Esophagus squamous epithelium (tissue), 4 donors: ENCODE measurements at regions not wholly inside any gene's neighbourhood (a gene's known extent, or its start where the extent isn't known, plus 50 kb on each side); places are given as distances from the start of the nearest gene placed in this dataset.

Experiments
- CTCF ChIP-seq, 6 experiments: fragments of 450-650 bp in 4 of 6; fragments of 200-600 bp in 2 of 6; sonication (generic) in 2 of 6; IDR thresholded peaks; one replicate each; pipeline ENCODE4 v1.5.1; 2016 to 2019; ENCODE audit warnings: antibody characterized with exemption in 6 of 6, mild to moderate bottlenecking in 4 of 6, moderate library complexity in 4 of 6
- POLR2A ChIP-seq, 4 donors: fragments of 450-650 bp; IDR thresholded peaks; one replicate each; pipeline ENCODE4 v1.6.1; 2017; ENCODE audit warnings: antibody characterized with exemption in 4 of 4, mild to moderate bottlenecking in 4 of 4, moderate library complexity in 3 of 4

- TF ChIP-seq POLR2A (IDR thresholded peaks at IDR 0.05) (no peak), CTCF (IDR thresholded peaks at IDR 0.05) (no peak)
Observed at GRCh38 chr18:61651145-61651879, 241.5 kb downstream of the RNF152 start.
